Inflammatory macrophage treated with lipopolysaccharide for 4 hours (primary cell): ENCODE measurements at regions not wholly inside any gene's neighbourhood (a gene's known extent, or its start where the extent isn't known, plus 50 kb on each side); places are given as distances from the start of the nearest gene placed in this dataset.

Experiments
- DNase-seq: peaks from one replicate; pipeline ENCODE4 v3.0.0-alpha.2; 2020

DNA sequence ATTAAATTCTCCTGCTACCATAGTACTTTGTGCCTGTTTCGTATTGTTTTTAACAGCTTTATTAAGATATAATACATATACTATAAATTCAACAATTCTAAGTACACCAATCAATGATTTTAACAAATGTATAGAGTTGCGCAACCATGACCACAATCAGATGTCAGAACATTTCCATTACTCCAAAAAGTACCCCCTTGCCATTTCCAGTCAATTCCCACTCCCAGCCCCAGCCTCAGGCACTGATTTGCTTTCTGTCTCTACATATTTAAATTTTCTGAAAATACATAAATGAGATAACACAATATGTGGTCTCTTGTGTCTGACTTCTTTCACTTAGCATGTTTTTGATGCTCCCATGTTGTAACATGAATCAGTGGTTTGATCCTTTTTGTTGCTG is 193.9 kb downstream of the FIGN start:
- DNase-seq: no peak

GRCh38 chr2:163541495-163541894 is 194.3 kb downstream of the FIGN start:
- DNase-seq: no peak

- DNase-seq: no peak
Measured at GRCh38 chr2:163528640-163529217, 207.1 kb downstream of the FIGN start.

DNA sequence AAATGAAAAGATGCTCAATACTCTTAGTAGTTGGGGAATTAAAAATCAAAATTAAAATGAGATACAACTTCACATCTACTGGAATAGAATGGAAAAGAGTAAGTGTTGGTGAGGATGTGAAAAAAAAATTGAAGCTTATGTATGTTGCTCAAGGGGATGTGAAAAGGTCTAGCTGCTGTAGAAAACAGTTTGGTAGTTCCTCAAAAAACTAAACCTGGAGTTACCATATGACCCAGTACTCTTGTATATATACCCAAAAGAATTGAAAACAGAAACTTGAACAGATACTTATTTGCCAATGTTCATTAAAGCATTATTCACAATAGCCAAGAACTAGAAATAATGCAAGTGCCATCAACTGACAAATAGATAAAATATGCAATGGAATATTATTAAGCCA is 208.4 kb downstream of the FIGN start:
- DNase-seq: no peak

- no peak for DNase-seq
Measured at GRCh38 chr2:163518762-163519161, 217.0 kb downstream of the FIGN start.

GRCh38 chr2:163515836-163516235 is 220.0 kb downstream of the FIGN start:
- no peak for DNase-seq

DNA sequence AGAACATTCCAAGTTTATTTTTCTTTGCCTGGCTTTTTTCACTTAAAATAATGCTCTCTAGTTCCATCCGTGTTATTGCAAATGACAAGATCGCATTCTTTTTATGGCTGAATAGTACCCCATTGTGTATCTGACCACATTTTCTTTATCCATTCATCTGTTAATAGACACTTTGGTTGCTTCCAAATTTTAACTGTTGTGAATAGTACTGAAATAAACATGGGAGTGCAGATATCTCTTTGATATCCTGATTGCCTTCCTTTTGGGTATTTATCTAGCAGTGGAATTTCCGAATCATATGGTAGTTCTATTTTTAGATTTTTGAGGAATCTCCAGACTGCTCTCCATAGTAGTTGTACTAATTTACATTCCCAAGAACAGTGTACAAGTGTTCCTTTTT is 230.5 kb downstream of the FIGN start:
- DNase-seq: no peak

DNA sequence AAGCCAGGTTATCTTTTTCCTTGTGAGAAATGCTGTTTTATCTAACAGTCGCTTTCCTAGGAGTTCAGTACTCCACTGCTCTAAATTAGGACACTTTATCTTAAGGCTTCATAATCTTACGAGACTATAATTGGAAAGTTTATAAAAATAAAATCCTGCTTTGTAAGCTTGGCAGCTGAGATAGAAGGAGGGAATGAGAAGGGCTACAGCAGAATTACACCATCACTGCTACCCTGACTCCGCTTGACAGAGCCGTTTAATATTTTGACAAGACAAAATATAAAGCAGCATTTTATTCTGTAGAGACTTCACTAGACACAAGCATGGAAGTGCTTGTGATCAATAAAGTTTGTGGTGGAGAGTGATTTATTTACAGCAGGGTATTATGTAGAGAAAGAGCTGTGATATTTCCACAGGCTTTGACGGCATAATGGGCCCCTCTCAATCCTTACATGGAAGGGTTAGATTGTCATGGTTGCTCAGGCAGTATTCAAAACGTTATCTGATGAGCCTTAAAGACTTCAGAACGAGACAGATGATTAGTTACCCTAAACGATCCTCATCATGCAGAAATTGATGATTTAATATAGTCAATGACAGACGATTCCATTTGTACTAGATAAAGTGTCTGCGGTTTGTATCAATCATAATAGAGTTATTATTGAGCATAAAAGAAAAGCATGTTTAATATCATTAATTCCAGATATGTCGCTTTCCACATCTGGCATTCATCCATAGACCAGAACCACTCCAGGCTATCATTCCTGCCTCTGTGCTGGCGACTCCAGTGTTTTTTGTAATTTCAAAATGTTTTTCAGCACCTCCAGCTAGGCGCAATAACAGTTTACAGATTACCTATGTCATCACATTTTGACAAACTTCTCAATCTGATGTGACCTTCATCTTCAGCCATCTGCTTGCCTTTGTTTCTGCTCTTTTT is 242.2 kb downstream of the FIGN start:
- no peak for DNase-seq

DNA sequence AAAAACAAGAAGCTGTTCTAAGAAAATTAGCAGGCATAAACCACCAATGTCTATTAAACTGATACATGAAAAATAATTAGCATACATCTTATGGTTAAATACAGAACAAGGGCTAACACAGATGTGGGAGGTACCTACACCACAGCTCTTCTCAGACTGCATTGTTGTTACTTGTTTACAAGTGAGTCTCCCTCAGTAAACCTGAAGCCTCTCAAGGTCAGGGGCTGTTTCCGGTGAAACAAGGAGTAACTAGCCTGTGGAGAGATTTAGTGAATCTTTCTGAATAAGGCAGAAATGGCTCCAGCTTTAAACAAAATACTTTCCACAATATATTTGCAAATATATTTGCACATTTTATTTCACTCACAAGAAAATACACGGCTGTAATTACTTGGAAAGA is 244.0 kb downstream of the FIGN start:
- no peak for DNase-seq

DNA sequence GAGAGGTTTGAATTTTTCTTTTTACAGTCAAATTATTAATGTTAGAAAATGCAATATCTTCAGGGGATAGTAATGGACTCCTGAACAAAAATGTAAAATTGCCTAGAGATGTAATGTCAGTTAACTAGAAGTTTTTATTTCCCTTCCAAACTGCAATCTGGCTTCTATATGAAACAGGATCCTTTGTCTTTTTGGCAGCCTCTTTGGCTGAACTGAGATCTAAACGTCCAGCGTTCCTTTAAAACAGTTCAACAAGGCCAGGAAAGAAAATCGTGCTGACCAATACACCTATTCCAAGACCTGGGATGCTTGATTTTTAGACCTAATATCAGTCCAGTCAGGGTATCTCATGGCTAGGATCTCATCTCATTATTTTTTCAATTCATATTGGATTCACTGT is 245.5 kb downstream of the FIGN start:
- no peak for DNase-seq

GRCh38 chr2:163481515-163481914 is 254.3 kb downstream of the FIGN start:
- no peak for DNase-seq

DNA sequence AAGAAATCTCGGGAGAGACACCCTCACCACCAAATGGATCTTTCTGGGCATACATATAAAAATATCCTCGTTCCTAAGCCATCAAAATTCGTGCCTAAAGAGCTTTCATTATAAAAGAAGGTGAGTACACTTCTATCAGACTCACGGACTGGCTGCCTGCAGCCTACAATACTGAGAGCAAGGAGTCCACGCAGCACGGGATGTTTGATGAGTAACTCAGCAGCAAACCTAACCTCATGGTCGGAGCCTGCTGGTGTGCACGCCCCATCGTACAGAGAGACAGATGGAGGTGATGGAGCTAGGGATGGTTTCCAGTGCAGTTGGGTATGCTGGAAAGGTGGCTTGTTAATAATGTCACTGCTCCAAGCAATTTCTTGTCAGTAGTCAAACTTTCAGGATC is 256.2 kb downstream of the FIGN start:
- no peak for DNase-seq

- DNase-seq: no peak
Measured at GRCh38 chr2:163475815-163476214, 260.0 kb downstream of the FIGN start.

DNA sequence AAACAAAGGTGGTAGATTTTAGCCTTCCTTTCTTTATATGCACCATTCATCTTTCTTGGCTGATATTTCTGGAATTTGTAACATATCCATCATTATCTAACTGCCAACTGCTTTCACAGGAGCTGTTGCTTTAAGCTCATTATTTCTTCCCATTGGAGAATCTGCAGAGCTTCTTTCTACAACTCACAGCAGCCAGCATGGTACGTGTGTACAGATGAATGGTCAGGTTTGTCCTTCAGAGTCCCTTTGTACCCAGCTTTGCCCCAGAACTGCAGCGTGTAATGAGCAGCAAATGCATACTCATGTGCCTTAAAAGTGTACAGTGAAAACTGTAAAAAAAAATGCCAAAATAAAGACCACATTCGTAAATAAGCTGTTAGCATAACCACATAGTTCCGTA is 260.9 kb downstream of the FIGN start:
- DNase-seq: no peak

GRCh38 chr2:163474319-163474744 is 261.5 kb downstream of the FIGN start:
- DNase-seq: no peak

GRCh38 chr2:163471947-163472346 is 263.9 kb downstream of the FIGN start:
- no peak for DNase-seq

GRCh38 chr2:163469561-163469962 is 266.2 kb downstream of the FIGN start:
- no peak for DNase-seq

GRCh38 chr2:163467251-163467630 is 268.6 kb downstream of the FIGN start:
- no peak for DNase-seq

DNA sequence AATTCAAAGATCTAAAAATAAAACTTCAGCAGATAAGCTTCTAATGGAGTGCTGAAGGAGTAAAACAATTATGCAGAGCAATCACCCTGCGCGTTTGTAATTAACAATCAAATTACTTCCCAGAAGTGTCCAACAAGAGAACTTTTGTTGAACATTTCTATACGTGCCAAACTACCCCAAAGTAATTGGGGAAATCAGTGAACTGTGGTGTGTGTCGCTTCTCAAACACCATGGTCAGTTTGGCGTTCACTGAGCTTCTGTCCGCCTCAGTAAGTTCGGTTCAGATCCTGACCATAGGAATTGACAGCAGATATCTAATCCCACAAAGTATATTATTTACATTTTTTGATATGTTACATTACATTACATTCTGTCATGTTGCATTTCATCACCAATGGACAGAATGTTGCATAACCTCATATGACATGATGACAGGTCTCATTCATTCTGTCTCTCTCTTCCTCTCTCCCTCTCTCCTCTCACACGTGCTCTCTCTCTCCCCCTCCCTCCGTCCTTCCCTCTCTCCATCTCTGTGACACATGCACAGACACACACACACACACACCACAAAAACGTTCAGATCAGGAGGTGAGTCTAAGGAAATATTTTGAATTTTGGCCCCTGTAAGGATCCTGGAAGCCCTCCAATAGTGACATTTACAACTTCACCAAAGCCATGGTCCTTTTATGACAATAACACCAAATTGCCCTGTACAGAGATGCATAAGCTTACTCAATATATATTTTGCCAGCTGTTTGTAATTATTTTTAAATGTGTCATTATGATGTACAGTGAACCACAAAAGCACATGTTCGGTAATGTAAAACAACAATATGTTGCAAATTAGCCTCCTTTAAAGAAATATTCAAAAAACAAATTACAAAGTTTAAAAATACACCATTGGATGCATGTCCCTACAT is 269.2 kb downstream of the FIGN start:
- DNase-seq: no peak

- DNase-seq: no peak
Measured at GRCh38 chr2:163465440-163465839, 270.4 kb downstream of the FIGN start.

DNA sequence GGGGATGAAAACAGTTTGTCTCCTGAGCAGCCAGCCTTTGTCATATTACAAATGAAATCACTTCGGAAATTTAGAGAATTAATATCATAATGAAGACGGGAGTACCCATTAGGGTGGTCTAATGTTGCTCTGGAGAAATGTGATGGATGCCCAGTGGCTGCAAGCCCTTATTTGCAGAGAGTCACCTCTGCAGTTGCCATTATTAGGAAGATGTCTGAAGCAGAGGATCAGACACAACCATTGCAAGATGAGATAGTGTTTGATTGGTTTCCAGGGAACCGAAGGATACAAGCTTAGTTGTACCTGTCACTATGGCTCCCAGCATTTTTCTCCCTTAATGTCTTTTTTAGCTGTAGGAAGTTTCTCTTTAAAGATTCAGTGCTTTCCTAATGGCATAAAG is 272.4 kb downstream of the FIGN start:
- DNase-seq: no peak

- DNase-seq: no peak
Measured at GRCh38 chr2:163462993-163463392, 272.8 kb downstream of the FIGN start.

GRCh38 chr2:163459986-163460385 is 275.8 kb downstream of the FIGN start:
- no peak for DNase-seq
